ENCODE measurements at regions not wholly inside any gene's neighbourhood (a gene's known extent, or its start where the extent isn't known, plus 50 kb on each side); places are given as distances from the start of the nearest gene placed in this dataset.
"Not testable (repeated sequence)": the region's sequence is repeated elsewhere in the genome, so short reads cannot be mapped to it uniquely, and the experiment has no call there.

DNA sequence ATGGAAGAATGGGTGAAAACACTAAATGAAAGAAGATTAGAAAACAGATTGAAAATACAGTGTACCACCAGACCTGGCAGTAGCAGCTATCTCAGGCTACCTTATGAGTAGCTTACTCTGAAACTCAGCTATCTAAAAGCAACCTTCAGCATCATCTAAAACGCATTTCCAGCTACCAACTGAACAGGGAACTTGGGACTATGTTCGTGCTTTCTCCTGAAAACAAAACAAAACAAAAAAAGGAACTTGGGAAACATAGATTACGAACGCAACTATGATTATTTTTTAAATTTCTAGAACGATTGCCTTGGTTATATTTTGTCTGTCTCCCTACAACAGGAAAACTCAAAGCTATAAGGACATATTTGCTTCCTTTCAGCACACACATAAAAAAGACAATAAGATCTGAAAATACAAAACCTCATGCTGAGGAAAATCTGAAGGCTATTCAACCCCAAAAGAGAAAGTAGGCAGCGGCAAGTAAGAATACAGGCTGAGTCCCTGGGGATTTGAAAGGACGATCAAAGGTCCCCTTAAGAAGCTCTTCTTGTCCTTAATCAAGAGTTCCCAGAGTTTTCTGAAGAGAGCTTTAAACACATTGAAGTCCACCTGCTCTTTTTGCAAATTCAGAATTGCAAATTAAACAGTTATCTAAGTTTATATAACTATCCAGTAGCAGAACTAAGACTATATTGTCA lies 53.4 kb downstream of the OR2K2 start:
- FAIRE-seq (no peak), DNase-seq (ENCODE audit: low spot score) (no peak)

DNA sequence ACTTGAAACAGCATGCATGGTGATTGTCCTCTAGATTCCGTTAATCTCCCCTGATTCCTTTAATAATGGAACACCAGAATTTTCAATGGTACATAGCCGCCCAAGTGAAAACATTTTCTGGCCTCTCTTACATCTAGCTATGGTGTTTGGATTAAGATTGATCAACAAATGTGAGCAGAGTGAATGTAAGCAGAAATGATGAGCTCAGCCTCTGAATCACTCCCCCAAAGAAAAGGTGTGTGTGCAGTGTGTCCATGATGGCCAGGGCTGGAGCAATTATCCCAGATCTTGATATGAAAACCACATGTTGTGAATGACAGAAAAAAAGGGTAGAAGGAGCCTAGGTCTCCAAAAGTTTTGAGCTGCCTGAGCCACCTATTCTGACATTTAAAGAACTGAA lies 55.3 kb downstream of the OR2K2 start:
- FAIRE-seq = no peak
- DNase-seq (ENCODE audit: low spot score) = no peak

DNA sequence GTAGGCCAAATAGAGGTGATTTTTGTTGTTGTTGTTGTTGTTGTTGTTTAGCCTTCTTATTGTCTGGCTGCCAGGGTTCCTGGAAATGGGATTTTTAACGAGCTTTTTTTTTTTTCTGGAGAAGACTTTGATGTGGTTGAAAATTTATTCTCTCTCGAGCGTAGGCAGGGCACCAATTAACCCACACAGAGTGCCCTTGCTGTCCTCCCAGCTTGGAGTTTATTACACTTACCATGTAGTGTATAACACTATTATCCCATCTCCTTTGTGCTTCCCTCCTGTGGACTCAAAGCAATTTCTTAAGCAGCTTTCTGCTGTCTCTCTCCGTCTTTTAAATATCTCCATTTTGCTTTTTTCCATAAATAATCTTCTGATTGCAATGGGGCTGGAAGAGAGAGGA lies 57.4 kb downstream of the OR2K2 start:
- FAIRE-seq (no peak), DNase-seq (ENCODE audit: low spot score) (no peak)

DNA sequence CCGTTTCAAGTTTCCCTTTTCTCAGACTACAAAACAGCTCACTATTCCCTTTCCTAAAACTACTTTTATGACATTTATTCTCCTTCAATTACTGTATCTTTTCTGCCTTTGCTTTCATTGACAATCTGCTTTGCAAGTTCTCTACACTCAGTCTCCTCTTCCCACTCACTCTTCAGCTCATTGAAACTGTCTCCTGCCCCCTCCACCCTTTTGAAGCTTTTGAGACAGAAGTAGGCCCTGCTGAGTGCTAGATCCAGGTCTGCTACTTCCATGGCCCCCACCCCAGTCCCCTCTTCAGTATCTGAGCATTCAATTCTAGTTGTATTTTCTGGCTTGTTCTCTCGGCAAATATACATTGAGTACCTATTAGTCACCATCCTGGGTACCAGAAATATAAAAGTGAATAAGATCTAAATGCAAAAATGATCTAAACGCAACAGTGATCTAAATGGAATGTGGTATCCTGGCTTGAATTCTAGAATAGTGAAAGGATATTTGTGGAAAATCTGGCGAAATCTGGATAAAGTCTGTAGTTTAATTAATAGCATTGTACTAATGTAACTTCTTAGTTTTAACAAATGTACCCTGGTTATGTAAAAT lies 58.4 kb downstream of the OR2K2 start:
- no peak for FAIRE-seq
- no peak for DNase-seq (ENCODE audit: low spot score)

DNA sequence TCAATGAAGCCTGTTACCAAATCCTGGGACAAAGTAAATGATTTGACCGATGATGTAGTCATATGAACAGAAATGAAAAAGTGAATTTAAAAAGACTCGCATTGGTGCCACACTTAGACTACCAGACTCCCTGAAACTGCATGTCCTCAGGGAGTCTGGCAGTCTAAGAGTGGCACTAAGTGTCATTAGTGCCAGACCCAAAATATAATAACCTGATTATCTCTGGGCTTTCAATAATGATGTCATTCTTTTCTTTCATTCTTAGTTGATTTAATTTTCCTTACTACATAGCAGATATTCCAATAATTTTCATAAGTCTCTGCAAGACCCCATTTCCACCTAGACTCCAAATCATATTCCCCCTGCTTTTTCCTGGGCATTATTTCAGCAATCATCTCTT lies 59.0 kb downstream of the OR2K2 start:
- no peak for FAIRE-seq
- no peak for DNase-seq (ENCODE audit: low spot score)

DNA sequence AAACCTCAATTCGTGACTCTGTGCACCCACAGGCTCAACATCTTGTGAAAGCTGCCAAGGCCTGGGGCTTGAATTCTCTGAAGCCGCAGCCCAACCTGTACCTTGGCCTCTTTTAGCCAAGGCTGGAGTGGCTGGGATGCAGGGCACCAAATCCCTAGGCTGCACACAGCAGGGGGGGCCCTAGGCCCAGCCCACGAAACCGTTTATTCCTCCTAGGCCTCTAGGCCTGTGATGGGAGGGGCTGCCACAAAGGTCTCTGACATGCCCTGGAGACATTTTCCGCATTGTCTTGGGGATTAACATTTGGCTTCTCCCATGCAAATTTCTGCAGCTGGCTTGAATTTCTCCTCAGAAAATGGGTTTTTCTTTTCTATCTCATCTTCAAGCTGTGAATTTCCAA lies 64.0 kb downstream of the OR2K2 start:
- FAIRE-seq; DNase-seq (ENCODE audit: low spot score): not testable (repeated sequence)

DNA sequence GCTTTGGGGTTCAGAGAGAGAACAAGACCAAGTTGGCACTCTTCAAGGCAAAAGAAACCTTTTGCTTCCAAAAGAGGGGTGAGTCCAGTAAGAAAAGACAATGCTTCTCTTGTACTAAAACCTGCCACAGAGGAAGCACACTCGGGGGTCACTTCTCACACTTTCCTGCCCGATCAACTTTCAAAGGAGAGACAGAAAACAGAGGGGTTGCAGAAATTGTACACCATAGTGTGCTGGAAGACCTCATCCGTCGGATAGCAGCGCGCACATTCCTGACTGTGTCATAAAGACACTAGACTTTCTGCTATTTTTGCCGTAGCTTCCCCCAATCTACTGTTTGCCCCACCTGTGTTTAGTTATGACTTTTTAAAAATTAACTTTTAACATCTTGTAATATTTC lies 66.9 kb downstream of the OR2K2 start:
- DNase-seq (ENCODE audit: low spot score) = no peak
- no peak for FAIRE-seq

DNA sequence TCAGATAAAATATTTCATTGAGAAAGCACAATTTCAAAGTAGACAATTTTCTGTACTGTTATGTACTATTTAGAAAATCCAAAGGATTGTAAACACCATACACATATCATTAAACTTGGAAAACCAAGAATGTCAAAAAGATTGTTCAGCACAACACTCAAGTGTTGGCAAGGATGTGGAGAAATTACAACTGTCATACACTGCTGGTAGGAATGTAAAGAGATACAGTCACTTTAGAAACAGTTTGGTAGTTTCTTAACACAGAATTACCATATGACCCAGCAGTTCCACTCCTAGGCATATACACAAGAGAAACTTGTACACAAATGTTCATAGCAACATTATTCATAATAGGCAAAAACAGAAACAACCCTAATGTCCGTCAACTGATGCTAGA lies 71.2 kb downstream of the OR2K2 start:
- no peak for DNase-seq (ENCODE audit: low spot score)
- no peak for FAIRE-seq

DNA sequence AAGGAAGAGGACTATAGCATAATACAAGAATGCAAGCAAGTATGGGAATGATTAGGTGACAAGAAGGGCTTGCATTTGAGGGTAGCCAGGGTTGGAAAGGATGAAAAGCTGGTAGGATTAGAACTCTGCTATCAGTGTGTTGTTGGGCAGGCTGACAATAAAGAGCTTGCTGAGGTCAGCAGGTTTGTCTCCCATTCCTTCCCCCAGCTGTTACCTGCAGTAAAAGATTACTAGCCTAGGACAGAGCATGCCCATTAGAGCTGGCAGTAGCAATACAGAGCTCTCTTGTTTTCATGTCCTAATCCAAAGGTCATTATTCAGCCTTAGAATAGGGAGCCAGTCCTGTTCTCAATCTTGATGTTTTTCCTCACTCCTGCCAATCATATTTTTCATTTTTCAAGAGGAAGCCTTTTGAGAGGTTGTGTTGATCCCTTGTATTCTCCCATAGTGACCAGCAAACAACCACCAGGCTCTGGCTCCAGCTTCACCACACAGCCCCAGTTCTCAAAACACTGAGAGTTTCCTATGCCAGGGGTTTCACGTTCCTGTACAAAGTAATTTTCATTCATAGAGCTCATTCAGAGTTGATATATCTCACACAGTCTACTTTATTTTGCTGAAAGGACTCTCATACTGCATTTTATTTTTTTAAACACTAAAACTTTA lies 71.7 kb downstream of the OR2K2 start:
- FAIRE-seq (no peak), DNase-seq (ENCODE audit: low spot score) (no peak)

DNA sequence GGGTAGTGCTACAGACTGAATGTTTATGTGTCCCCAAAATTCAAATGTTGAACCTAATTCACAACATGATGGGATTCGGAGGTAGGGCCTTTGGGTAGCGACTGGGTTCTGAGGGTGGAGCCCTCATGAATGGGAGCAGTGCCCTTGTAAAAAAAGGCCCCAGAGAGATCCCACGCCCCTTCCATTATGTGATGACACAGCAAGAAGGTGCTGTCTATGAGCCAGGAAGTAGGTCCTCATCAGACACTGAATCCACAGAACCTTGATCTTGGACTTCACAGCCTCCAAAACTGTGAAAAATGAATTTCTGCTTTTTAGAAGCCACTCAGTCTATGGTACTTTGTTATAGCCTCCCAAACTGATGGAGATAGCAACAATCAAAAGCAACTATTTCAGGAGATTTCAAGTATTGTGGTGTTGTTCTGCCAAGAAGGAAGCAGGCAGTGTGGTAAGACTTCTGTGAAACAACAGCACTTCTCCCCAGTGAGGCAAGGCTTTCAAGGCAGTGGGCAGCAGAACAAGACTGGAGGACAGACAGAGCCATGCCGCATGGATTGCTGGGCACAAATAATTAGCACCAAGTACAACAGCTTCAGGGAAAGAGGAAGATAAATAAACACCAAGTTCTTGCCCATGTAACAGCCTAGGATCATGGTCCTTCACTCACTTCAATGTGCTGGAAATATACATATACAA lies 76.1 kb downstream of the OR2K2 start:
- no peak for FAIRE-seq

DNA sequence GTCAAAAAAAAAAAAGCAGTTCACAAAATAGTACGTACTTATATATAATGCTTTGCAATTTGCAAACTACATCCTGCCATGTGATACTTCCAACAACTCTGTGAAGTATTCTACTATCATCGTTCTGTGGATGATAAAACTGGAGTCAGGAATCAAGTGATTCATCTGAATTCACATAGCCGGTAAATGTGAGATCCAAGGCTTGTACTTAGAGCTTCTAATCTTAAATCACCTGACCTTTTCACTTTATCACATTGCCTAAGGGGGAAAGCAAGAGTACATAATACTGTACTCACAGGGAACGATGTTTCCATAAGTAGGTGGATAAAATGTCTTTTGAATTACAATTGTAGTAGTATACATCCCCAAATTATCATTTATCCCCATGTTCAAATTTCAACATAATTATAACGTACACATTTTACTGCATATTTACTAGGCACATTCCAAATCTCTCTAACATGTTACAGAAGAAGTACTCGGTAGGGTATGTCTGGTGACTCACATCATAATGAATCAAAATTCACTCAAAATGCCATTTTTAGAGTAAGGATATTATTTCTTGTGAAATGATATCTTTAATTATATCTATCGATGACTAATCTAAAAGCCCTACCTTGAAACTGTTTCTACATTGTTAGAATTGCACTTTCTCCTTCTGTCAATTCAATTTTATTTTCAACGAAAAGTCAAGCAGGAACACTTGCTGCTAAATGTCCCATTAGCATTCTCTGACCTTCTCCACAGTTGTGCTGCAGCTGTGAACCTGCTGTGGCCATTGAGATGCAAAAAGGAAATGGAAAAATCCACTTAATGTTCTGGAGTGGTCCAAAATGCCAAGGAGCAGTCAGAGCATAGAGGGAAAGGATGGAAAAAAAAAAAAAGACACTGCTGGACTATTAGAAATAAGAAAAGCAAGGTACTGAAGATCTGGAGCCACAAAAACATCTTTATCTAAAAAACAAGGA lies 78.9 kb downstream of the OR2K2 start:
- FAIRE-seq (no peak), DNase-seq (ENCODE audit: low spot score) (no peak)

More for the DNA sequence above, 76.1 kb downstream of the OR2K2 start:
- DNase-seq (ENCODE audit: low spot score) = no peak

DNA sequence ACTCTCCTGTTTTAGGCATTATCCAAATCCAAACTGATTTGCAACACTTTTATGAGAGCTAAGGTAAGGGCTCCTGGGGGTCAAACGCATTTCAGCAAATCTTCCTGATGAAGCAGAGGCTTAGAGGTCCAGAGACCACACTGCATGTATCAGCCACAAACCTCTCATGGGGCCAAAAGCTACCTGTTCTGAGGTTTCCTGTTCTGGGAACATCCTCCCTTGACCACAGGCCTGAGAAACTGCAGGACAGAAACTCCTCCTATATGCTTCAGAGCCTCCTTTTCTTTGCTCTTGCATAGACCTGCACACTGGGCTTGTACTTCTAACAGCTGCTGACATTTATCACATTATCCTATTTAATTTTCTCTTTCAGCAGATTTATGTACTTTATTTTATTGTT lies 92.6 kb downstream of the OR2K2 start:
- DNase-seq (ENCODE audit: low spot score) = no peak
- no peak for FAIRE-seq

DNA sequence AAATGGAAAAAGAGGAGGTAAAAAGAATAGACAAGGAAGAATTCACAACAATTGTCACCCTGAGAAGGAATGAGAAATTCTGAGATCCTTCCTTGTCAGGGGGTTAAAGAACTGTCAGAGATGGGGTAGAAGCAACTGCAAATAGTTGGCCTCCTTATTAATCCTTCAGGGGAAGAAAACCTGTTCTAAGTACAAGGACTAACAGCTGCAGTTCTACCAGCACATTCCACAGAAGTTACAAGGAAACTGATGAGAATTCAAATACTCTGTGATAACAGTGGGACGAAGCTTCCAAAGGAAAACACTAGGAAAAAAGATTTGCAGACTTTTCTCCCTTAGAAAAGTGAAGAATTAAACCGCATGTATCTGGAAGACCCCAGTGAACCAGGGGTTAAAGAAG lies 93.7 kb downstream of the OR2K2 start:
- FAIRE-seq (no peak), DNase-seq (ENCODE audit: low spot score) (no peak)

DNA sequence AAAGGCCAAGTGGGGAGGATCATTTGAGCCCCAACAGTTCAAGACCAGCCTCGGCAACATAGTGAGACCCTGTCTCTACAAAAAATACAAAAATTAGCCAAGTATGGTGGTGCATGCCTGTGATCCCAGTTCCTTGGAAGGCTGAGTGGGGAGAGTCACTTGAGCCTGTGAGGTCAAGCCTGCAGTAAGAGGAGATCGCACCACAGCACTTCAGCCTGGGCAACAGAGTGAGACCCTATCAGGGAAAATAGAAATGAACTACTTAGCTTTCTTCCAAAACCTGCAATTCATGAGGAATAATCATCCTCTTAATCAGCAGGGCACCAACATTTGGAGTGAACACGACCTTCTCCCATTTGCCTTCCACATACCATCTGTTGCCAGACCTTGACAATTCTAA lies 96.1 kb downstream of the OR2K2 start:
- DNase-seq (ENCODE audit: low spot score) (no peak), FAIRE-seq (no peak)

DNA sequence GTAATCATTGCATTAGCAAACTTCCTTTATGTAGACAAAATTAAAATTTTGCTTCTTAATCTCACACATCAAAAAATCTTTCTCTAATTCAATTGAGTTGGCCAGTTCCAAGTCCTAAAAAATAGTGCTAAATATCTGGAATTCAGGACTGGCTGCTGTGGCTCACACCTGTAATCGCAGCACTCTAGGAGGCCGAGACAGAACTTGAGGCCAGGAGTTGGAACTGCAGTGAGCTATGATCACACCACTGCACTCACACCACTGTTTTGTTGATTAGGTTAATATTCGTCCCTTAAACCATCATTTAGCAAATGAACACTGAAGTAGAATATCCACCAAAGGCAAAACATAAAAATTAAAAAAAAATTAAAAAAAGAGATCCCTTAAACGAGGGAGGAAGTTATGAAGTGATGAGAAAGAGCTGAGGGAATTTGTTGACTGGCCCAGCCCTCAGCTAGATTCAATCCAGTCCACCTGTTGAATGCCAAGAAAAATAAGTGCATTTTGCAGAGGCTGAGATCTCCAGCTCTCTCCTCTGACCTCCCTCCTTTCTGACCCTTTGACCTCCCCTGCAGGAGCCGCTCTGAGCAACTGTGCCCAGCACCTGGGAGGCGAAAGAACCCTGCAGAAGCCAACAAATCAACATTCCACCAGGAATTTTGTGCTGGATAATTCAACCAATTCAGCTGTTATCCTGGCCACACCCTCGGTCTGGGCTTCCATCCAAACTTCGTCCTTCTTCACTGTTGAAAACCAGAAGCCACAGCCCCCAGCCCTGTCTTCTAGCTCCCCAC lies 96.8 kb downstream of the OR2K2 start:
- FAIRE-seq = no peak
- DNase-seq (ENCODE audit: low spot score) = no peak

DNA sequence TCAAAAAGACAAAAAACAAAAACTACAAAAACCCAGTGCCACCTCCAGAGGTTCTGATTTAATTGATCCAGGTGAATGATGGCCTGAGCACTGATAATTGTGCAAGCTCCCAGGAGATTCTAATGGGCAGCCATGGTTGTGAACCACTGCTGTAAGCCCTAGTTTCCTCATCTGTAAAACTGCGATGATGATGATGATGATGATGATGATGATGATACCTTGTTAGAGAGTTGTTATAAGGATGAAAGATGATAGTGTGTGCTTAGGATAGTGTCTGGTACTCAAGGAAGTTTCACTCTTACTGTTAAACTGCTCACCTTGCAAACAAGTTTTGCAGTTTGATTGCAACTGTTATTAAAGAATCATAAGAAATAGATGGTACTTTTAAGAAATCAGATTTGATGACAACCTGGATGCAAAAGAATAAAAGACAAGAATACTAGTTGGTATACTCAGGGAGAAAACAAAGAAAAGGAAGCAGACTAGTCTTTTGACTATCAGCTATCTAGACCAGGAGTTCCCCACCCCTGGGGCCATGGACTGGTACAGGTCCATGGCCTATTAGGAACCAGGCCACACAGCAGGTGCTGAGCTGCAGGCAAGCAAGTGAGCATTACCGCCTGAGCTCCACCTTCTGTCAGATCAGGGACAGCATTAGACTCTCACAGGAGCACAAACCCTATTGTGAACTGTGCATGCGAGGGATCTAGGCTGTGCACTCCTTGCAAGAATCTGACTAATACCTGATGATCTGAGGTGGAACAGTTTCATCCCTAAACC lies 98.0 kb downstream of the OR2K2 start:
- DNase-seq (ENCODE audit: low spot score) = no peak
- no peak for FAIRE-seq

DNA sequence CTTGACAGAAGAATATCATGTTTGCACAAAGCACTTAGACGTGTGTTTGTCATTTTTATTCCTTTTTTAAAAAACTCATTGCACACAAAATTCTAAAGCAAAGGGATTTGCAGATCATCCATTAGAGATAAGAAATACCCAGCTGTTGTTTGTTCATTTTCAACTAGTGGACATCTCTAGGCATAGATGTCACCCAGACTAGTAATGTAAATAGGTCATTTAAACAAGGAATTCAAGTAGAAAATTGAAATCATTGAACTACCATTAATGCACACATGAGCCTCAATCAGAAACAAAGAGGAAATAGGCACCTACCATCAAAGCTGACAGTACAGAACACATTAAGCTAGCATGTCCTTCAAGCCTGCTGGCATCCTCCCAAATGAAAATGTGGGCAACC lies 107.3 kb downstream of the OR2K2 start:
- DNase-seq (ENCODE audit: low spot score) (no peak), FAIRE-seq (no peak)

DNA sequence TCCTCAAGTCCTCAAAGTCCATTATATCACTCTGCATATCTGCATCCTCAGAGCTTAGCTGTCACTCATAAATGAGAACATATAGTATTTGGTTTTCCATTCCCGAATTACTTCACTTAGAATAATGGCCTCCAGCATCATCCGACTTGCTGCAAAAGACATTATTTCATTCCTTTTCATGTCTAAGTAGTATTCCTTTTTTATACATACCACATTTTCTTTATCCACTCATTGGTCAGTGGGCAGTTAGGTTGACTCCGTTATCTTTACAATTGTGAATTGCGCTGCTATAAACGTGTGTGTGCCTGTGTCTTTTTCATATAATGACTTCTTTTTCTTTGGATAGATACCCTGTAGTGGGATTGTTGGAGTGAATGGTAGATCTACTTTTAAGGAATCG lies 117.2 kb downstream of the OR2K2 start:
- FAIRE-seq (no peak), DNase-seq (ENCODE audit: low spot score) (no peak)

DNA sequence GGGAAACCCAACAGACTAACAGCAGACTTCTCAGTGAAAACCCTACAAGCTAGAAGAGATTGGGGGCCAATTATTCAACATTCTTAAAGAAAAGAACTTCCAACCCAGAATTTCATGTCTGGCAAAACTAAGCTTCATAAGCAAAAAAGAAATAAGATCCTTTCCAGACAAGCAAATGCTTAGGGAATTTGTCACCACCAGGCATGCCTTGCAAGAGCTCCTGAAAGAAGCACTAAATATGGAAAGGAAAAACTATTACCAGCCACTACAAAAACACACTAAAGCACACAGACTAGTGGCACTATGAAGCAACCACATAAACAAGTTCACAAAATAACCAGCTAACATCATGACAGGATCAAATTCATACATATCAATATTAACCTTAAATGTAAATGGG lies 131.1 kb downstream of the OR2K2 start:
- DNase-seq (ENCODE audit: low spot score) (no peak), FAIRE-seq (no peak)

DNA sequence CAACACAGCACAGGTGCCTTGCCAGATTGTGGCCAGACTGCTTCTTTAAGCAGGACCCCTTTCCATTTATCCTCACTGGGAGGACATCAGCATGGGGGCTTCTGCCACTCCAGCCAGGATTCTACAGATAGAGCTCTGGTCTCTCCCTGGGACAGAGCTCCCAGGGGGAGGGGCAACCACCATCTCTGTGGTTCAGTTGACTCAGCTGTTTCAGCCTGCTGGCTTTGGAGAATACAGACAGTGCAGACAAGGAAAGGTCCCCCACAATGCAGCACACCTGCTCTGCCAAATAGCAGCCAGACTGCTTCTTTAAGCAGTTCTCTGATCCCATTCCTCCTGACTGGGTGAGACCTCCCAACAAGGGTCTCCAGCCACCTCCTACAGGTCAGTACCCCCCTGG lies 132.8 kb downstream of the OR2K2 start:
- FAIRE-seq (no peak), DNase-seq (ENCODE audit: low spot score) (no peak)

Data from RCC 7860 (cell line).